ENCODE measurements at regions not wholly inside any gene's neighbourhood (a gene's known extent, or its start where the extent isn't known, plus 50 kb on each side); places are given as distances from the start of the nearest gene placed in this dataset.

DNA sequence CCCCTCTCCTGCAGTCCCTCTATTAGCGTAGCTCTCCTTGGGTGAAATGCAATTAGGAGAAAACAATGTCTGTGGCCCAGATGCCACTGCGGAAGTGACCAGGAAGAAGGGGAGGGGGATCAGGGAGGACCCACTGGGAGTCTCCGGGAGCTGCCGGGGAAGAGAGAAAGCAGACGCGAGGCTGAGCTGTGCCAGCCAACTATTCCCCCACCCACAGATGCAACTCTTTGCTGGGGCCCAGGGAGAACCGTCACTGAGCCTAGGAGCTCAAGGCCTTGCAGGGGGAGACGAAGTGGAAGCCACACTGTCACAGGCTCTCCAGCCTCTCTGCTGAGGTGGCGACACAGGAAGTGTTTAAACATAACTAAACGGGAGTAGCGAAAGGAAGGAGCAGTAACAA, 149.2 kb downstream of the BCOR start:
- TF ChIP-seq POLR2A (IDR thresholded peaks at IDR 0.05) = no peak
- TF ChIP-seq, protein P1, sequence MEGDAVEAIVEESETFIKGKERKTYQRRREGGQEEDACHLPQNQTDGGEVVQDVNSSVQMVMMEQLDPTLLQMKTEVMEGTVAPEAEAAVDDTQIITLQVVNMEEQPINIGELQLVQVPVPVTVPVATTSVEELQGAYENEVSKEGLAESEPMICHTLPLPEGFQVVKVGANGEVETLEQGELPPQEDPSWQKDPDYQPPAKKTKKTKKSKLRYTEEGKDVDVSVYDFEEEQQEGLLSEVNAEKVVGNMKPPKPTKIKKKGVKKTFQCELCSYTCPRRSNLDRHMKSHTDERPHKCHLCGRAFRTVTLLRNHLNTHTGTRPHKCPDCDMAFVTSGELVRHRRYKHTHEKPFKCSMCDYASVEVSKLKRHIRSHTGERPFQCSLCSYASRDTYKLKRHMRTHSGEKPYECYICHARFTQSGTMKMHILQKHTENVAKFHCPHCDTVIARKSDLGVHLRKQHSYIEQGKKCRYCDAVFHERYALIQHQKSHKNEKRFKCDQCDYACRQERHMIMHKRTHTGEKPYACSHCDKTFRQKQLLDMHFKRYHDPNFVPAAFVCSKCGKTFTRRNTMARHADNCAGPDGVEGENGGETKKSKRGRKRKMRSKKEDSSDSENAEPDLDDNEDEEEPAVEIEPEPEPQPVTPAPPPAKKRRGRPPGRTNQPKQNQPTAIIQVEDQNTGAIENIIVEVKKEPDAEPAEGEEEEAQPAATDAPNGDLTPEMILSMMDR (IDR thresholded peaks at IDR 0.05) = no peak
- Histone ChIP-seq H3K27ac (no peak overlapping the region), H3K27me3 (no peaks in the 10 kb centered on the region), H3K36me3 (no peaks in the 10 kb centered on the region), H3K4me1 (peaks cover 0 to 4% (median 0%) of the 10 kb centered on the region in 3 donors), H3K9me3 (no peaks in the 10 kb centered on the region), H3K4me3 (no peak overlapping the region)
- WGBS, 2 donors = 57 to 77% methylated on average over 2 to 5 of the region's 11 CpGs
- DNase-seq = no peak
- intact Hi-C loops (cut with DNase I) = no loop called here

DNA sequence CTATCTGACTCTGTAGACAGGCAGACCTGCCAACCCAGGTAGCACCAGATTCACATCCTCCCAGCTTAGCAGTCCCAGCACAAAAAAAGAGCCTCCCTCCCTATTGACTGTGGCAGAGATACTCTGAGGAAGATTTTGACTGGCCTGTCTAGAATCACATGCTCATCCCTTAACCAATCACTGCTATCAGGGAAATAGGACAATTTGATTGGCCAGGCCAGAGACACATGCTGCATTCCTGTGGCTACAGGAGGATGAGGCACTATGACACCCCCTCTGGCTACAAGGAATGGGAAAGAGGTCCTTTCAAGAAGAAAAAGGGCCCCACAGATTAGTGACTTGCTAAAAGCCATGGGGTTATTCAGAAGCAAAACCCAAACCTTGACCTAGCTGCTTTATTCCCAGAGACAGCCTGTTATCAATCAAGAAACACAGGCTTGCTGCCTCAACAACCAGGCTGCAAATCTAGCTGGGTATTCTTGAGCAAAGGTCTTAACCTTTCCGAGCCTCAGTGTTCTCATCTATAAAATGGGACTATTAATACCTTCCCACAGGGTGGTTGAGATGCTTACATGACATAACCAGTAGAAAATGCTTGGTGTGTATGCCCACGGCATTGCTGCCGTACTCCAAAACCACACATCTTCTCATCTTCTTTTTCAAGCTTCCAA, 147.6 kb downstream of the BCOR start:
- Histone ChIP-seq H3K27me3 (no peaks in the 10 kb centered on the region), H3K4me1 (peaks cover 0 to 20% (median 4%) of the 10 kb centered on the region in 3 donors), H3K36me3 (no peaks in the 10 kb centered on the region), H3K4me3 (no peak overlapping the region), H3K9me3 (no peaks in the 10 kb centered on the region), H3K27ac (no peak overlapping the region)
- DNase-seq = no peak
- intact Hi-C loops (cut with DNase I) = no loop called here
- WGBS, 2 donors = 82 to 100% methylated on average over 2 to 3 of the region's 3 CpGs
- TF ChIP-seq, protein P1 (IDR thresholded peaks at IDR 0.05) = no peak
- no peak for TF ChIP-seq POLR2A (IDR thresholded peaks at IDR 0.05)

- intact Hi-C loops (cut with DNase I) = no loop called here
- Histone ChIP-seq H3K4me1 (peaks cover 0 to 22% (median 4%) of the 10 kb centered on the region in 3 donors), H3K27me3 (no peaks in the 10 kb centered on the region), H3K4me3 (no peak overlapping the region), H3K9me3 (no peaks in the 10 kb centered on the region), H3K27ac (no peak overlapping the region), H3K36me3 (no peaks in the 10 kb centered on the region)
- WGBS, 2 donors = 76 to 80% methylated on average over 1 to 3 of the region's 3 CpGs
- TF ChIP-seq, protein P1 (IDR thresholded peaks at IDR 0.05) = no peak
- TF ChIP-seq POLR2A (IDR thresholded peaks at IDR 0.05) = no peak
- DNase-seq = no peak
Observed at GRCh38 chrX:39952989-39953388, 144.8 kb downstream of the BCOR start.

- Histone ChIP-seq H3K27me3 (no peaks in the 10 kb centered on the region), H3K27ac (peak overlapping the region in 2 of 4 donors; percentile 3 to 42), H3K36me3 (no peaks in the 10 kb centered on the region), H3K4me1 (peaks cover 0 to 22% (median 7%) of the 10 kb centered on the region in 3 donors), H3K4me3 (no peak overlapping the region), H3K9me3 (no peaks in the 10 kb centered on the region)
- no peak for TF ChIP-seq POLR2A (IDR thresholded peaks at IDR 0.05)
- TF ChIP-seq, protein P1 (IDR thresholded peaks at IDR 0.05) = no peak
- DNase-seq = no peak
- 26% methylated on average over 7 of the region's 10 CpGs; no CpG with 5 or more reads in 1 of the 2 donors for WGBS, 2 donors
- intact Hi-C loops (cut with DNase I) = no loop called here
Observed at GRCh38 chrX:39953879-39954278, 143.9 kb downstream of the BCOR start.

GRCh38 chrX:39954851-39955250, 142.9 kb downstream of the BCOR start:
- Histone ChIP-seq H3K27ac (no peak overlapping the region), H3K36me3 (no peaks in the 10 kb centered on the region), H3K27me3 (no peaks in the 10 kb centered on the region), H3K9me3 (no peaks in the 10 kb centered on the region), H3K4me3 (no peak overlapping the region), H3K4me1 (peaks cover 0 to 22% (median 7%) of the 10 kb centered on the region in 3 donors)
- intact Hi-C loops (cut with DNase I) = no loop called here
- TF ChIP-seq, protein P1 (IDR thresholded peaks at IDR 0.05) = no peak
- TF ChIP-seq POLR2A (IDR thresholded peaks at IDR 0.05) = no peak
- 78 to 80% methylated on average over 7 of the region's 9 CpGs for WGBS, 2 donors
- no peak for DNase-seq
